ENCODE measurements at regions not wholly inside any gene's neighbourhood (a gene's known extent, or its start where the extent isn't known, plus 50 kb on each side); places are given as distances from the start of the nearest gene placed in this dataset.

GRCh38 chr9:13596383-13596970, 317.0 kb upstream of the MPDZ start (continued):
- TF ChIP-seq ZNF687 (IDR thresholded peaks at IDR 0.05) = no peak
- TF ChIP-seq POLR2AphosphoS5 (IDR thresholded peaks at IDR 0.05; ENCODE audit: low read length) = no peak
- no peak for TF ChIP-seq SMAD1 (IDR thresholded peaks at IDR 0.05; ENCODE audit: low read depth, partially characterized antibody)
- no peak for TF ChIP-seq MYB (IDR thresholded peaks at IDR 0.05; ENCODE audit: borderline replicate concordance, low read depth, low read length)
- TF ChIP-seq SMAD5 (IDR thresholded peaks at IDR 0.05; ENCODE audit: low read depth) = no peak
- TF ChIP-seq TAF1 (IDR thresholded peaks at IDR 0.05; ENCODE audit: borderline replicate concordance, low read depth, low read length) = no peak
- TF ChIP-seq RBBP5 (conservative IDR thresholded peaks at IDR 0.05) = no peak
- TF ChIP-seq CEBPZ (IDR thresholded peaks at IDR 0.05; ENCODE audit: low read depth, low read length) = no peak
- TF ChIP-seq RUNX3 (IDR thresholded peaks at IDR 0.05; ENCODE audit: low read length) = no peak
- no peak for TF ChIP-seq PRDM15 (CRISPR knock-in tag; IDR thresholded peaks at IDR 0.05)
- TF ChIP-seq ATF2 (IDR thresholded peaks at IDR 0.05; ENCODE audit: low read length) = no peak
